H1 (cell line): ENCODE measurements at regions not wholly inside any gene's neighbourhood (a gene's known extent, or its start where the extent isn't known, plus 50 kb on each side); places are given as distances from the start of the nearest gene placed in this dataset.

Experiments
- CHD1 ChIP-seq: IDR thresholded peaks from 2 replicates; pipeline ENCODE4 v1.6.1; 2012; ENCODE audit warnings: low read depth, low read length, improper control_type of control experiment
- EZH2 ChIP-seq: fragments of 200-600 bp; sonication (generic); IDR thresholded peaks from 2 replicates; pipeline ENCODE4 v1.7.1; 2012; ENCODE audit warnings: low read depth, mild to moderate bottlenecking, moderate library complexity, low read length, inconsistent platforms; ENCODE audit not compliant: severe bottlenecking
- NRF1 ChIP-seq: IDR thresholded peaks from 2 replicates; pipeline ENCODE4 v1.6.1; 2011; ENCODE audit warnings: mild to moderate bottlenecking, low read depth, low read length, improper control_type of control experiment
- POLR2A ChIP-seq, 2 experiments: IDR thresholded peaks; 1 replicate in 1 of 2; 2 replicates in 1 of 2; pipeline ENCODE4 v1.6.1; 2011; ENCODE audit warnings: low read depth in 2 of 2, low read length in 2 of 2, mild to moderate bottlenecking in 2 of 2; ENCODE audit errors: control extremely low read depth in 1 of 2
- POLR2AphosphoS5 ChIP-seq: IDR thresholded peaks from 2 replicates; pipeline ENCODE4 v1.6.1; 2011; ENCODE audit warnings: low read depth, low read length
- RAD21 ChIP-seq, 2 experiments: IDR thresholded peaks in 1 of 2; conservative IDR thresholded peaks in 1 of 2; 2 replicates each; pipeline ENCODE4 v1.6.1; 2011; ENCODE audit warnings: low read depth in 2 of 2, low read length in 2 of 2, improper control_type of control experiment in 1 of 2, inconsistent platforms in 1 of 2, mild to moderate bottlenecking in 1 of 2, moderate library complexity in 1 of 2
- SP1 ChIP-seq: IDR thresholded peaks from 2 replicates; pipeline ENCODE4 v1.6.1; 2011; ENCODE audit warnings: low read depth, low read length
- TCF12 ChIP-seq: IDR thresholded peaks from 2 replicates; pipeline ENCODE4 v1.6.1; 2011; ENCODE audit warnings: low read depth, mild to moderate bottlenecking, low read length
- ZNF274 ChIP-seq: IDR thresholded peaks from 2 replicates; pipeline ENCODE4 v1.7.0; 2012; ENCODE audit warnings: low read length, borderline replicate concordance; ENCODE audit errors: extremely low read depth
- TF ChIP-seq, protein P1 (sequence below): IDR thresholded peaks from 2 replicates; pipeline ENCODE4 v1.6.1; 2012; ENCODE audit warnings: low read length, inconsistent platforms
- TF ChIP-seq, protein P2 (sequence below), 3 experiments: IDR thresholded peaks; 1 replicate in 2 of 3; 2 replicates in 1 of 3; pipeline versions ENCODE4 v1.5.1 to v1.6.1; 2011; ENCODE audit warnings: low read length in 3 of 3, mild to moderate bottlenecking in 3 of 3, inconsistent platforms in 2 of 3, low read depth in 1 of 3, moderate library complexity in 1 of 3; ENCODE audit not compliant: insufficient read depth in 1 of 3; ENCODE audit errors: control extremely low read depth in 1 of 3

DNA sequence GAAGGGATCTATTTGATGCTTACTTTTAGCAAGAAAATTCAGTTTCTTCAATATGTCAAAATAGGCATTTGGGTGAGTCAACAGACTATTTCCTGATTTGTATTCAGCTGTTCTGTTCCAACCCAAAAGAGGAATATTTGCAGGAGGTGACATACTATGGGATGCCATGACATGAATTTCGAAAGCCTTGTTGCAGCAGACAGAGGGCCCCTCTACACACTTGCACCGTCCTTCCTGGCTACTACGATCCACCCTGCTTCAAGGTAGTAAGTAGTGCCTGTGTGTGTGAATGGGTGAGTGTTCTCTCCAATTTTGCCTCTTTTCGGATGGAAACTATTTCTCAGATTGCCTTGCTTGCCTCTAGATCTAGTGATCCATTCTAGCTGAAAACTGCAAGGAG lies 413.0 kb upstream of the ADARB2 start:
- TF ChIP-seq, protein P1, sequence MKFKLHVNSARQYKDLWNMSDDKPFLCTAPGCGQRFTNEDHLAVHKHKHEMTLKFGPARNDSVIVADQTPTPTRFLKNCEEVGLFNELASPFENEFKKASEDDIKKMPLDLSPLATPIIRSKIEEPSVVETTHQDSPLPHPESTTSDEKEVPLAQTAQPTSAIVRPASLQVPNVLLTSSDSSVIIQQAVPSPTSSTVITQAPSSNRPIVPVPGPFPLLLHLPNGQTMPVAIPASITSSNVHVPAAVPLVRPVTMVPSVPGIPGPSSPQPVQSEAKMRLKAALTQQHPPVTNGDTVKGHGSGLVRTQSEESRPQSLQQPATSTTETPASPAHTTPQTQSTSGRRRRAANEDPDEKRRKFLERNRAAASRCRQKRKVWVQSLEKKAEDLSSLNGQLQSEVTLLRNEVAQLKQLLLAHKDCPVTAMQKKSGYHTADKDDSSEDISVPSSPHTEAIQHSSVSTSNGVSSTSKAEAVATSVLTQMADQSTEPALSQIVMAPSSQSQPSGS = no peak
- TF ChIP-seq RAD21 (IDR thresholded peaks at IDR 0.05 in 1 of 2, conservative IDR thresholded peaks at IDR 0.05 in 1 of 2; ENCODE audit: low read depth in 2 of 2, low read length in 2 of 2) (no peak), EZH2 (no peak), ZNF274 (no peak), SP1 (no peak), POLR2AphosphoS5 (no peak), TCF12 (no peak), NRF1 (no peak), CHD1 (no peak), POLR2A (IDR thresholded peaks at IDR 0.05; ENCODE audit: control extremely low read depth in 1 of 2, low read depth in 2 of 2, low read length in 2 of 2) (no peak)
- TF ChIP-seq, protein P2, sequence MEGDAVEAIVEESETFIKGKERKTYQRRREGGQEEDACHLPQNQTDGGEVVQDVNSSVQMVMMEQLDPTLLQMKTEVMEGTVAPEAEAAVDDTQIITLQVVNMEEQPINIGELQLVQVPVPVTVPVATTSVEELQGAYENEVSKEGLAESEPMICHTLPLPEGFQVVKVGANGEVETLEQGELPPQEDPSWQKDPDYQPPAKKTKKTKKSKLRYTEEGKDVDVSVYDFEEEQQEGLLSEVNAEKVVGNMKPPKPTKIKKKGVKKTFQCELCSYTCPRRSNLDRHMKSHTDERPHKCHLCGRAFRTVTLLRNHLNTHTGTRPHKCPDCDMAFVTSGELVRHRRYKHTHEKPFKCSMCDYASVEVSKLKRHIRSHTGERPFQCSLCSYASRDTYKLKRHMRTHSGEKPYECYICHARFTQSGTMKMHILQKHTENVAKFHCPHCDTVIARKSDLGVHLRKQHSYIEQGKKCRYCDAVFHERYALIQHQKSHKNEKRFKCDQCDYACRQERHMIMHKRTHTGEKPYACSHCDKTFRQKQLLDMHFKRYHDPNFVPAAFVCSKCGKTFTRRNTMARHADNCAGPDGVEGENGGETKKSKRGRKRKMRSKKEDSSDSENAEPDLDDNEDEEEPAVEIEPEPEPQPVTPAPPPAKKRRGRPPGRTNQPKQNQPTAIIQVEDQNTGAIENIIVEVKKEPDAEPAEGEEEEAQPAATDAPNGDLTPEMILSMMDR (IDR thresholded peaks at IDR 0.05; ENCODE audit: control extremely low read depth in 1 of 3, insufficient read depth in 1 of 3, low read depth in 1 of 3, low read length in 3 of 3) = no peak
